ENCODE measurements at regions not wholly inside any gene's neighbourhood (a gene's known extent, or its start where the extent isn't known, plus 50 kb on each side); places are given as distances from the start of the nearest gene placed in this dataset.
"Not testable (repeated sequence)": the region's sequence is repeated elsewhere in the genome, so short reads cannot be mapped to it uniquely, and the experiment has no call there.

GRCh38 chr15:20473465-20473864 is 68.1 kb downstream of the GOLGA6L6 start:
- H3K9me3 ChIP-seq (ENCODE audit: insufficient read depth, low read depth); H3K79me2 ChIP-seq (ENCODE audit: low read depth); H3K4me3 ChIP-seq; H2AFZ ChIP-seq; CTCF ChIA-PET; H3K4me1 ChIP-seq (replicated peaks; ENCODE audit: insufficient read depth); H3K4me2 ChIP-seq; BruUV-seq (replicated peaks); intact Hi-C loops (cut with micrococcal nuclease; ENCODE audit: unreplicated experiment); H3K27ac ChIP-seq; H4K20me1 ChIP-seq (ENCODE audit: insufficient read depth); H3F3A ChIP-seq (ENCODE audit: insufficient read depth, low read depth); H3K27me3 ChIP-seq (ENCODE audit: insufficient read depth, low read depth); H3K9me2 ChIP-seq (ENCODE audit: insufficient read depth); DNase-seq; H3K36me3 ChIP-seq (ENCODE audit: low read depth); POLR2A ChIA-PET (ENCODE audit: unreplicated experiment): not testable (repeated sequence)

- H3K4me1 ChIP-seq (replicated peaks; ENCODE audit: insufficient read depth); H3K27ac ChIP-seq; H3K4me3 ChIP-seq; H3K9me3 ChIP-seq (ENCODE audit: insufficient read depth, low read depth); intact Hi-C loops (cut with micrococcal nuclease; ENCODE audit: unreplicated experiment); H3K27me3 ChIP-seq (ENCODE audit: insufficient read depth, low read depth); POLR2A ChIA-PET (ENCODE audit: unreplicated experiment); H3K36me3 ChIP-seq (ENCODE audit: low read depth); H2AFZ ChIP-seq; H3K9me2 ChIP-seq (ENCODE audit: insufficient read depth); H3F3A ChIP-seq (ENCODE audit: insufficient read depth, low read depth); BruUV-seq (replicated peaks); H4K20me1 ChIP-seq (ENCODE audit: insufficient read depth); DNase-seq; CTCF ChIA-PET; H3K79me2 ChIP-seq (ENCODE audit: low read depth); H3K4me2 ChIP-seq: not testable (repeated sequence)
Measured at GRCh38 chr15:20472983-20473382, 68.6 kb downstream of the GOLGA6L6 start.

DNA sequence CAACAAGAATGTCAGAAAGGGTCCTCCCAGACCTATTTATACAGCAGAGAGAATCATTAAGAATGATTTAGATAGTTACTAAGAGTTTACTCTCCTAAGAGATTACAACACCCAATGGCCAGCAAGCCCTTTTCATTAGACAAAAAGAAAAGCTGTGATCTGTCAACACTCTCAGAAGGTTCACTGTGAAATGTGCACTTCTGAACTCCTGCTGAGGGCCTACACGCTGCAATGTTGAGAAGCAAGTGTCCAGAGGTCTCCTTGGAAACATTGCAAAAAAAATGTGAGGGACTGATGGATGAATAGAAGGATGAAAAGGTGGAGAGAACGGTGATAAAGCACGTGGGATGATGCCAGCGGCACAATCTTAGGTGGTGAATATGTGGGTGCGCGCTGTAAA is 70.8 kb downstream of the GOLGA6L6 start:
- H3K9me2 ChIP-seq (ENCODE audit: insufficient read depth); H4K20me1 ChIP-seq (ENCODE audit: insufficient read depth); H3K4me1 ChIP-seq (replicated peaks; ENCODE audit: insufficient read depth); intact Hi-C loops (cut with micrococcal nuclease; ENCODE audit: unreplicated experiment); H3F3A ChIP-seq (ENCODE audit: insufficient read depth, low read depth); CTCF ChIA-PET; DNase-seq; H3K4me3 ChIP-seq; H3K36me3 ChIP-seq (ENCODE audit: low read depth); H3K27ac ChIP-seq; H3K9me3 ChIP-seq (ENCODE audit: insufficient read depth, low read depth); H3K4me2 ChIP-seq; H3K79me2 ChIP-seq (ENCODE audit: low read depth); BruUV-seq (replicated peaks); POLR2A ChIA-PET (ENCODE audit: unreplicated experiment); H2AFZ ChIP-seq; H3K27me3 ChIP-seq (ENCODE audit: insufficient read depth, low read depth): not testable (repeated sequence)

- H3K79me2 ChIP-seq (ENCODE audit: low read depth); H3K27me3 ChIP-seq (ENCODE audit: insufficient read depth, low read depth); H3K4me3 ChIP-seq; DNase-seq; intact Hi-C loops (cut with micrococcal nuclease; ENCODE audit: unreplicated experiment); POLR2A ChIA-PET (ENCODE audit: unreplicated experiment); H3K4me1 ChIP-seq (replicated peaks; ENCODE audit: insufficient read depth); H2AFZ ChIP-seq; H3K4me2 ChIP-seq; CTCF ChIA-PET; H3K9me3 ChIP-seq (ENCODE audit: insufficient read depth, low read depth); H3K9me2 ChIP-seq (ENCODE audit: insufficient read depth); H3K36me3 ChIP-seq (ENCODE audit: low read depth); BruUV-seq (replicated peaks); H3F3A ChIP-seq (ENCODE audit: insufficient read depth, low read depth); H3K27ac ChIP-seq; H4K20me1 ChIP-seq (ENCODE audit: insufficient read depth): not testable (repeated sequence)
Measured at GRCh38 chr15:20441138-20441537, 100.5 kb downstream of the GOLGA6L6 start.

DNA sequence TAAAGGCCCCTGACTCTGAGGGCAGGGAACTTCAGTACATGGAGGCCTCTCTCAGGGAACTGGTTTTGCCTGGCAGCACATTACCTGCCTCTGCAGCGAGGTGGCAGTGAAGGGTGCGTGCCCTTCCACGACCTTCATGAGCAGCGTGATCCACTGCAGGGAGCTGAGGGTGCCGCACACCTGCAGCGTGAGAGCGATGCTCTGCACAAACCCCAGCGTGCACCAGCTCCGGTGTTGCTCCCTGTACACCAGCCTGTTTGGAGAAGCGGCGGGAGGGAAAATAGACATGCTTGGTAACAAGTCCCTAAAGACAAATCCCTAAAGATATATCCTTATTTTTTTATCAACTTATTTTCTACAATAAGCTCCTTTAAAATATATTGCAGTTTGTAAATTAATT is 101.2 kb downstream of the GOLGA6L6 start:
- H3K4me1 ChIP-seq (replicated peaks; ENCODE audit: insufficient read depth); H3K9me2 ChIP-seq (ENCODE audit: insufficient read depth); DNase-seq; H3K27ac ChIP-seq; H3K79me2 ChIP-seq (ENCODE audit: low read depth); H3K4me3 ChIP-seq; BruUV-seq (replicated peaks); H4K20me1 ChIP-seq (ENCODE audit: insufficient read depth); intact Hi-C loops (cut with micrococcal nuclease; ENCODE audit: unreplicated experiment); H3K9me3 ChIP-seq (ENCODE audit: insufficient read depth, low read depth); H3K27me3 ChIP-seq (ENCODE audit: insufficient read depth, low read depth); CTCF ChIA-PET; POLR2A ChIA-PET (ENCODE audit: unreplicated experiment); H3K36me3 ChIP-seq (ENCODE audit: low read depth); H3F3A ChIP-seq (ENCODE audit: insufficient read depth, low read depth); H3K4me2 ChIP-seq; H2AFZ ChIP-seq: not testable (repeated sequence)

DNA sequence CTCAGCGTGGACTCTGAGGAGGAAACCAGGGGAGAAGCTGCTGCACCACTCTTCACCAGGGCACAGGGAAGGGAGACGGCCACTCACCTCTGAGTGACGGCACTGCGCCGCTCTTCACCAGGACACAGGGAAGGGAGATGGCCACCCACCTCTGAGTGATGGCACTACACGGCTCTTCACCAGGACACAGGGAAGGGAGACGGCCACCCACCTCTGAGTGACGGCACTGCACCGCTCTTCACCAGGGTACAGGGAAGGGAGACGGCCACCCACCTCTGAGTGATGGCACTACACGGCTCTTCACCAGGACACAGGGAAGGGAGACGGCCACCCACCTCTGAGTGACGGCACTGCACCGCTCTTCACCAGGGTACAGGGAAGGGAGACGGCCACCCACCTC is 102.5 kb downstream of the GOLGA6L6 start:
- H3K27ac ChIP-seq; H4K20me1 ChIP-seq (ENCODE audit: insufficient read depth); H3K9me2 ChIP-seq (ENCODE audit: insufficient read depth); DNase-seq; H3K4me3 ChIP-seq; H3K4me2 ChIP-seq; H2AFZ ChIP-seq; H3K27me3 ChIP-seq (ENCODE audit: insufficient read depth, low read depth); POLR2A ChIA-PET (ENCODE audit: unreplicated experiment); H3K4me1 ChIP-seq (replicated peaks; ENCODE audit: insufficient read depth); CTCF ChIA-PET; H3F3A ChIP-seq (ENCODE audit: insufficient read depth, low read depth); BruUV-seq (replicated peaks); H3K79me2 ChIP-seq (ENCODE audit: low read depth); H3K9me3 ChIP-seq (ENCODE audit: insufficient read depth, low read depth); intact Hi-C loops (cut with micrococcal nuclease; ENCODE audit: unreplicated experiment); H3K36me3 ChIP-seq (ENCODE audit: low read depth): not testable (repeated sequence)

- DNase-seq; H3K79me2 ChIP-seq (ENCODE audit: low read depth); H3K9me3 ChIP-seq (ENCODE audit: insufficient read depth, low read depth); H2AFZ ChIP-seq; H3F3A ChIP-seq (ENCODE audit: insufficient read depth, low read depth); CTCF ChIA-PET; H3K4me1 ChIP-seq (replicated peaks; ENCODE audit: insufficient read depth); H4K20me1 ChIP-seq (ENCODE audit: insufficient read depth); BruUV-seq (replicated peaks); H3K4me3 ChIP-seq; intact Hi-C loops (cut with micrococcal nuclease; ENCODE audit: unreplicated experiment); H3K27me3 ChIP-seq (ENCODE audit: insufficient read depth, low read depth); H3K27ac ChIP-seq; H3K9me2 ChIP-seq (ENCODE audit: insufficient read depth); POLR2A ChIA-PET (ENCODE audit: unreplicated experiment); H3K36me3 ChIP-seq (ENCODE audit: low read depth); H3K4me2 ChIP-seq: not testable (repeated sequence)
Measured at GRCh38 chr15:20438255-20438654, 103.3 kb downstream of the GOLGA6L6 start.

DNA sequence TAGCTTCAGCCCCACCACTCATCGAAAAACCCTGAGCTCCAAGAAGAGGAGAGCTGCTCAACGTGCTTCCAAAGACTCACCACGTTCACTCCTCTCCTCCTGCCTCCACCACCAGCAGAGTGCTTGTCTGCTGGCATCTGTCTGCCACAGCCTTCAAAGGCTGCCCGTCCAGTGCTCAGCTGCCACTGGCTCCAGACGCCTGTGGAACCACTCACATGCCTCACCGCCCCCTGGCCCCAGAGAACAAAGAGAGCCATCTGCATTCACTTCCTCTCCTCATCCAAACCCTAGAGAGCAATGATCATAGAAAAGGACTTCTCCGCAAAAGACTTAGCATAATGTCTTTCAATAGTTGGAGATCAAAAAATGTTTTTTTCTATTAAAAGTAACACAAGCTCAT is 108.1 kb downstream of the GOLGA6L6 start:
- CTCF ChIA-PET; H3K4me3 ChIP-seq; H2AFZ ChIP-seq; H3K27ac ChIP-seq; DNase-seq; H3K9me3 ChIP-seq (ENCODE audit: insufficient read depth, low read depth); BruUV-seq (replicated peaks); POLR2A ChIA-PET (ENCODE audit: unreplicated experiment); intact Hi-C loops (cut with micrococcal nuclease; ENCODE audit: unreplicated experiment); H3K27me3 ChIP-seq (ENCODE audit: insufficient read depth, low read depth); H3K36me3 ChIP-seq (ENCODE audit: low read depth); H3K79me2 ChIP-seq (ENCODE audit: low read depth); H3K9me2 ChIP-seq (ENCODE audit: insufficient read depth); H4K20me1 ChIP-seq (ENCODE audit: insufficient read depth); H3F3A ChIP-seq (ENCODE audit: insufficient read depth, low read depth); H3K4me1 ChIP-seq (replicated peaks; ENCODE audit: insufficient read depth); H3K4me2 ChIP-seq: not testable (repeated sequence)
